Astrocyte of the spinal cord (primary cell): ENCODE measurements at regions not wholly inside any gene's neighbourhood (a gene's known extent, or its start where the extent isn't known, plus 50 kb on each side); places are given as distances from the start of the nearest gene placed in this dataset.

ENCODE experiments used
- DNase-seq: peaks from one replicate; pipeline ENCODE4 v3.0.0; 2011; ENCODE audit warnings: low read depth, low spot score
- H3K4me3 ChIP-seq: 2 replicates; pipeline ENCODE4 v1.5.1; 2011; ENCODE audit warnings: low read depth, mild to moderate bottlenecking, low read length, moderate library complexity
- in situ Hi-C: cut with HindIII; loops from 2 replicates; pipeline ENCODE4 v1.10.0; 2017; ENCODE audit warnings: low sequenced_read_pairs
- TF ChIP-seq, protein P1 (sequence below): IDR thresholded peaks from 2 replicates; pipeline ENCODE4 v1.5.1; 2012; ENCODE audit warnings: low read depth, mild to moderate bottlenecking, low read length, inconsistent platforms

DNA sequence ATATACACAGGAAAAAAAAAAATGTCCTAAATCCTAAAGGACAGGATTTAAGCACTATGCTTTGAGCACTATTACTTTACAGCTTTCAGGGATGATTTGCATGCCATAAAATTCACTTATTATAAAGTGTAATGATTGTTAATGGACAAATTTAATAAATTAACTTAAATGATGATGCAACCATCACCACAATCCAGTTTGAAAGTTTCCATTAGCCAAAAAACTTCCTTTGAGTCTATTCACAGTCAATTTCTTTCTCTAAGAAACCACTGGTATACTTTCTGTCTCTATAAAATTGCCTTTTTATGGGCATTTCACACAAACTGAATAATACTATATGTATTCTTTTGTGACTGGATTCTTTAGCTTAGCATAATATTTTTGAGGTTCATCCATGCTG lies 111.1 kb upstream of the RIOK3 start:
- DNase-seq, result no peak
- TF ChIP-seq, protein P1, sequence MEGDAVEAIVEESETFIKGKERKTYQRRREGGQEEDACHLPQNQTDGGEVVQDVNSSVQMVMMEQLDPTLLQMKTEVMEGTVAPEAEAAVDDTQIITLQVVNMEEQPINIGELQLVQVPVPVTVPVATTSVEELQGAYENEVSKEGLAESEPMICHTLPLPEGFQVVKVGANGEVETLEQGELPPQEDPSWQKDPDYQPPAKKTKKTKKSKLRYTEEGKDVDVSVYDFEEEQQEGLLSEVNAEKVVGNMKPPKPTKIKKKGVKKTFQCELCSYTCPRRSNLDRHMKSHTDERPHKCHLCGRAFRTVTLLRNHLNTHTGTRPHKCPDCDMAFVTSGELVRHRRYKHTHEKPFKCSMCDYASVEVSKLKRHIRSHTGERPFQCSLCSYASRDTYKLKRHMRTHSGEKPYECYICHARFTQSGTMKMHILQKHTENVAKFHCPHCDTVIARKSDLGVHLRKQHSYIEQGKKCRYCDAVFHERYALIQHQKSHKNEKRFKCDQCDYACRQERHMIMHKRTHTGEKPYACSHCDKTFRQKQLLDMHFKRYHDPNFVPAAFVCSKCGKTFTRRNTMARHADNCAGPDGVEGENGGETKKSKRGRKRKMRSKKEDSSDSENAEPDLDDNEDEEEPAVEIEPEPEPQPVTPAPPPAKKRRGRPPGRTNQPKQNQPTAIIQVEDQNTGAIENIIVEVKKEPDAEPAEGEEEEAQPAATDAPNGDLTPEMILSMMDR, result no peak
- in situ Hi-C loops, result no loop called here
- no peak overlapping the region for H3K4me3 ChIP-seq

DNA sequence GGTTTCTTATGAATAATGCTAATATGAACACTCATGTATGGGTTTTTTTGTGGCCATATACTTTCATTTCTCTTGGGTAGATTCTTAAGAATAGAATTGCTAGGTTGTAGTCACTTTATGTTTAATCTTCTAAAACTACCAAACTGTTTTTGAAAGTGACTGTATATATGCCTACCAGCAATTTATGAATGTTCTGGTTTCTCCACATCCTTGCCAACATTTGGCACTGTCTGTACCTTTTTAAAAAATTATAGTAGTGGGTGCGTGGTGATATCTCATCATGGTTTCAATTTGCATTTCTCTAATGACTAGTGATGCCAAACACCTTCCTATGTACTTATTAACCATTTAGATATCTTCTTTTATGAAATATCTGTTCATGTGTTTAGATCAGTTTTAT lies 110.6 kb upstream of the RIOK3 start:
- DNase-seq, result no peak
- TF ChIP-seq, protein P1, result no peak
- in situ Hi-C loops, result no loop called here

DNA sequence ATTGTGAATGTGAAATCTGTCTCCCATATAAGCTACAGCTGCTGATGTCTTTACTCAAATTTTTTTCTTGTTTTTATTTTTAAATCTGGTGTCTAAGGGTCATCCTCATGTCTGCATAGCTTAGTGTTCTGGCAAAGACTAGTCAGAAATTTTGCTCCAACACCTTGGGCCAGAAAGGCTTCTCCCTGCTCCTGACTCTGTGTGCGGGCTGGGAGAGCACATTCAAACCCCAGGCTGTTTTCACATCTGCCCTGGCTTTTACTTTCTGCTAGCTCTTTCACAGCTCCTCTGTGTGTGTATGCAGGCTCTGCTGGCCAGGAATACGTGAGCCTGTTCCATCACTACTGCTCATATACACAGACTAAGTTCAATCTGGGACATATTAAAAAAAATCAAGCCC lies 102.9 kb upstream of the RIOK3 start:
- in situ Hi-C loops, result no loop called here
- no peak for DNase-seq
- no peak overlapping the region for H3K4me3 ChIP-seq
- TF ChIP-seq, protein P1, result no peak

More for the DNA sequence above, 110.6 kb upstream of the RIOK3 start:
- no peak overlapping the region for H3K4me3 ChIP-seq

DNA sequence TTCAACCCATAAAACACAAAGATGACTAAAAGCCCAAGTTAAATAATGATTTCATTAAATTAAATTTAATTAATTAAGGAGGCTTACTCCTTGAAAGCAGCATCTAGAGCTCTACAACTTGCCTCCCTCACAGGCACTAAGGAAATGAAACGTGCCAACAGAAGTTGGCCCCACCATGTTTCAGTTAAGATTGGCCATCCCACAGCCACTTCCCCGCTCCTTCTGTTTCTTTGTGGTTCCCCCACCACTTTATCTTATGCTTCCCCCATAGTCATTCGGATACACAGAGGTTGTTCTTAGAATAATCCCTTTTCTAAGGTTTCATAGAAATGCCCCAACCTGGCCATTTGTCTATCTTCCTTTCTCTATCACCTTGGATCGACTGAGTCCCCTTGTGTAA lies 101.6 kb upstream of the RIOK3 start:
- DNase-seq, result no peak
- TF ChIP-seq, protein P1, result no peak
- no peak overlapping the region for H3K4me3 ChIP-seq
- in situ Hi-C loops, result no loop called here

DNA sequence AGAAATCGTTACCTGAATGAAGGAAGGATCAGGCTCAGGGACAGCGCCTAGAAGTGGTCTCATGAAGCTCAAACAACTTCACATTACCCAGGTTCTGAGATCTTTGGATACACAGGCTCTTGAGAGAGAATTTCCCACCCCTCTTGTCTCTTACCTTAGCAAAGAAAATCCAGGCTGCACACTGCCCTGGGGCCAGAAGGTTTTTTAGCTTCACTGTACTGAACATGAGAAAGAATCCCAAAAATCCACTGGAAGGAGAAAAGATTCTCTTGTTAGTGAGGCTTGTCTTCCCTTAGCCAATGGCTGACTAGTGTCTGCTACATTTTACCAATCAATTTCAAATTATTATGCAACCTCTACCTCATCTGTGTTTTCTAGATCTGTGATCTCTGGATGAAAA lies 101.0 kb upstream of the RIOK3 start:
- no peak overlapping the region for H3K4me3 ChIP-seq
- no peak for DNase-seq
- TF ChIP-seq, protein P1, result no peak
- in situ Hi-C loops, result no loop called here

DNA sequence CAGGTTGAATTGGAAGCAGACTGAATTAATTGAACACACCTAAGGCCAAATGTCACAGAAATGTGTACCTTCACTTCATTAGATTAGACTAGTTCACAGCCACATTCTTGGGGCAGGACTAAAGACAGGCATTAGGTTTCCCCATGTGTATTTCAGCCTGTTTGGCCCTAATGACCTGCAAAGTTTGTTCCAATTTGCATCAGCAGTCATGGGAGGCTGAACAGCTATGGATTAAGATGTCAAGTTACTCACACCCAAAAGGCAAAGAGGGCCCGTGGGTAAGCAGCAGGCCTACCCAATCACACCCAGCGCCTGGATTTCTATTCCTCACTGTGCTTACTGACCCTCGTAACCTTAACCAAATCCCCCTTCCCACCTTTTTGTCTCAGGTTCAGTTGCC lies 99.6 kb upstream of the RIOK3 start:
- H3K4me3 ChIP-seq, result no peak overlapping the region
- no peak for DNase-seq
- in situ Hi-C loops, result no loop called here
- TF ChIP-seq, protein P1, result no peak

DNA sequence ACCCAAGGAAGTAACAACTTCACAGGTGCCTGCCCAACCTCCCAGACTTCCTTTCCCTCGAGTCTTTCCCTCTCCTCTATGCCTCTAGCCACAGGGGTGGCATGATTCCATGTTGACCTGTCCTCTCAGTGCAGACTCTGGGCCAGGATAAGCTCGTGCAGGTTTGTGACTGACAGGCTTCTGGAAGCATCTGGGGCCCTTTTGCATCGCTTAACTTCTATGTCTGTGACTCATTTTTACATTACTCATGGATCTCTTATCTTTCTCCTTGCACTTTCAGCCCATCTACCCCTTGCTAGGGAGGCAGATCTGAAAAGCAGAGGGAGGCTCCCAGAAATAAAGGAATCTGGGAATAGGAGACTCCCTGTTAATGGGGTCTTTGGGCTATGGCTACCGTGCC lies 98.5 kb upstream of the RIOK3 start:
- in situ Hi-C loops, result no loop called here
- TF ChIP-seq, protein P1, result no peak
- no peak overlapping the region for H3K4me3 ChIP-seq
- DNase-seq, result peak; percentile 31
